Small intestine (tissue), 7 donors: ENCODE measurements at regions not wholly inside any gene's neighbourhood (a gene's known extent, or its start where the extent isn't known, plus 50 kb on each side); places are given as distances from the start of the nearest gene placed in this dataset.

Source experiments
- DNase-seq, 2 donors: peaks; one replicate each; pipeline versions ENCODE4 v3.0.0 to v3.0.0-alpha.2; 2013
- FAIRE-seq: peaks from 2 replicates; lab custom pipeline; 2012; peaks lifted over from hg19 to GRCh38; lab: Jason Lieb, UNC
- H3K27ac ChIP-seq, 3 donors: one replicate each; pipeline ENCODE4 v1.5.1; 2013; ENCODE audit warnings: low read length in 2 of 3, mild to moderate bottlenecking in 2 of 3, control low read depth in 1 of 3, inconsistent platforms in 1 of 3, low read depth in 1 of 3, moderate library complexity in 1 of 3
- H3K27me3 ChIP-seq, 3 donors: one replicate each; pipeline ENCODE4 v1.6.1; 2013; ENCODE audit warnings: low read length in 3 of 3, inconsistent platforms in 1 of 3; ENCODE audit not compliant: control insufficient read depth in 3 of 3, insufficient read depth in 3 of 3
- H3K36me3 ChIP-seq, 3 donors: one replicate each; pipeline ENCODE4 v1.6.1; 2013; ENCODE audit warnings: low read length in 3 of 3, inconsistent platforms in 1 of 3, low read depth in 1 of 3, mild to moderate bottlenecking in 1 of 3, moderate library complexity in 1 of 3; ENCODE audit not compliant: control insufficient read depth in 3 of 3, insufficient read depth in 2 of 3
- H3K4me1 ChIP-seq, 3 donors: one replicate each; pipeline ENCODE4 v1.6.1; 2013; ENCODE audit warnings: low read length in 2 of 3, inconsistent platforms in 1 of 3, low read depth in 1 of 3, mild to moderate bottlenecking in 1 of 3, moderate library complexity in 1 of 3; ENCODE audit not compliant: control insufficient read depth in 3 of 3, insufficient read depth in 2 of 3
- H3K4me3 ChIP-seq, 3 donors: one replicate each; pipeline ENCODE4 v1.5.1; 2013; ENCODE audit warnings: low read length in 3 of 3, control low read depth in 1 of 3, inconsistent platforms in 1 of 3, low read depth in 1 of 3, mild to moderate bottlenecking in 1 of 3, moderate library complexity in 1 of 3
- H3K9me3 ChIP-seq, 2 donors: one replicate each; pipeline ENCODE4 v1.6.1; 2013; ENCODE audit warnings: low read depth in 1 of 2, low read length in 1 of 2; ENCODE audit not compliant: control insufficient read depth in 2 of 2, insufficient read depth in 1 of 2
- WGBS, 3 donors: extraction: QIAGEN DNeasy Blood & Tissue Kit; methylation state at CpG; one replicate each; pipeline ENCODE4 v1.1.7; 2013; 5-methylcytosine and 5-hydroxymethylcytosine counted together
- donor health status: healthy with polysubstance abuse.
- donor health status: control.
- donor health status: control.
- donor health status: Bipolar disorder and iron deficiency.
- donor health status: healthy.

- WGBS, 3 donors = 51 to 64% (median 61%) methylated on average over 2 of the region's 2 CpGs
- H3K4me3 ChIP-seq = no peak overlapping the region
- no peaks in the 10 kb centered on the region for H3K9me3 ChIP-seq
- DNase-seq (no peak), FAIRE-seq (no peak)
- H3K4me1 ChIP-seq = no peaks in the 10 kb centered on the region
- no peaks in the 10 kb centered on the region for H3K36me3 ChIP-seq
- H3K27ac ChIP-seq = no peak overlapping the region
- no peaks in the 10 kb centered on the region for H3K27me3 ChIP-seq
Measured at GRCh38 chr4:158050942-158051341, 121.9 kb downstream of the GASK1B start.

- 68 to 69% (median 69%) methylated on average over 4 of the region's 4 CpGs for WGBS, 3 donors
- no peaks in the 10 kb centered on the region for H3K36me3 ChIP-seq
- no peak for FAIRE-seq
- H3K9me3 ChIP-seq = peaks cover 0 to 4% of the 10 kb centered on the region in 2 donors
- no peaks in the 10 kb centered on the region for H3K4me1 ChIP-seq
- H3K27me3 ChIP-seq = no peaks in the 10 kb centered on the region
- no peak overlapping the region for H3K4me3 ChIP-seq
- no peak overlapping the region for H3K27ac ChIP-seq
- DNase-seq = no peak
Measured at GRCh38 chr4:158046345-158046744, 126.5 kb downstream of the GASK1B start.

DNA sequence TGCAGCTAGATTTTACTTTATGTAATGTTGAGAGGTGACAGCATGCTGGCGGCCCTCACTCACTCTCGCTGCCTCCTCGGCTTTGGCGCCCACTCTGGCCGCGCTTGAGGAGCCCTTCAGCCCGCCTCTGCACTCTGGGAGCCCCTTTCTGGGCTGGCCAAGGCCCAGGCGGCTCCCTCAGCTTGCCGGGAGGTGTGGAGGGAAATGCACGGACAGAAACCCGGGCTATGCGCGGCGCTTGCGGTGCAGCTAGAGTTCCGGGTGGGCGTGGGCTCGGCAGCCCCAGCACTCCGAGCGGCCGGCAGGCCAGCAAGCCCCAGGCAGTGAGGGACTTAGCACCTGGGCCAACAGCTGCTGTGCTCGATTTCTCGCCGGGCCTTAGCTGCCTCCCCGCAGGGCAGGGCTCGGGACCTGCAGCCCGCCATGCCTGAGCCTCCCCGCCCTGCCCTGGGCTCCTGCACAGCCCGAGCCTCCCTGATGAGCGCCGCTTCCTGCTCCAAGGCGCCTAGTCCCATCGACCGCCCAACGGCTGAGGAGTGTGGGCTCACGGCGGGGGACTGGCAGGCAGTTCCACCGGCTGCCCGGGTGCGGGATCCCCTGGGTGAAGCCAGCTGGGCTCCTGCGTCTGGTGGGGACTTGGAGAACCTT is 128.7 kb downstream of the GASK1B start:
- Histone ChIP-seq H3K4me3 (no peak overlapping the region), H3K4me1 (no peaks in the 10 kb centered on the region), H3K9me3 (peaks cover 0 to 4% of the 10 kb centered on the region in 2 donors), H3K27ac (no peak overlapping the region), H3K36me3 (no peaks in the 10 kb centered on the region), H3K27me3 (no peaks in the 10 kb centered on the region)
- DNase-seq = no peak
- WGBS, 3 donors = 94 to 97% (median 96%) methylated on average over 34 to 41 of the region's 41 CpGs
- no peak for FAIRE-seq

DNA sequence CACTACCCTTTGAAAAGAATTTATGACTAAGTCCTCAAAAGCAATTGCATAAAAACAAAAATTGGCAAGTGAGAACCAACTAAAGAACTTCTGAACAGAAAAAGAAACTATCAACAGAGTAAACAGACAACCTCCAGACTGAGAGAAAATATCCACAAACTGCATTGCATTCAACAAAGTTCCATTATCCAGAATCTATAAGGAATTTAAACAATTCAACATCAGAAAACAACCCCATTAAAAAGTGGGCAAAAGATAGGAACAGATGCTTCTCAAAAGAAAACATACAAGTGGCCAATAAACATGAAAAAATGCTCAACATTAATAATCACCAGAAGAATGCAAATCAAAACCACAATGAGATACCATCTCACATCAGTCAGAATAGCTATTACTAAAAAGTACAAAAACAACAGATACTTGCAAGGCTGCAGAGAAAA is 130.2 kb downstream of the GASK1B start:
- Histone ChIP-seq H3K27ac (no peak overlapping the region), H3K4me1 (no peaks in the 10 kb centered on the region), H3K4me3 (no peak overlapping the region), H3K9me3 (peaks cover 0 to 10% of the 10 kb centered on the region in 2 donors), H3K27me3 (no peaks in the 10 kb centered on the region), H3K36me3 (no peaks in the 10 kb centered on the region)
- DNase-seq (no peak), FAIRE-seq (no peak)

- Histone ChIP-seq H3K4me3 (no peak overlapping the region), H3K9me3 (peaks cover 0 to 15% of the 10 kb centered on the region in 2 donors), H3K4me1 (peaks cover 0 to 3% (median 2%) of the 10 kb centered on the region in 3 donors), H3K36me3 (no peaks in the 10 kb centered on the region), H3K27me3 (no peaks in the 10 kb centered on the region), H3K27ac (no peak overlapping the region)
- no peak for DNase-seq
- FAIRE-seq = no peak
Measured at GRCh38 chr4:158038718-158039117, 134.1 kb downstream of the GASK1B start.

DNA sequence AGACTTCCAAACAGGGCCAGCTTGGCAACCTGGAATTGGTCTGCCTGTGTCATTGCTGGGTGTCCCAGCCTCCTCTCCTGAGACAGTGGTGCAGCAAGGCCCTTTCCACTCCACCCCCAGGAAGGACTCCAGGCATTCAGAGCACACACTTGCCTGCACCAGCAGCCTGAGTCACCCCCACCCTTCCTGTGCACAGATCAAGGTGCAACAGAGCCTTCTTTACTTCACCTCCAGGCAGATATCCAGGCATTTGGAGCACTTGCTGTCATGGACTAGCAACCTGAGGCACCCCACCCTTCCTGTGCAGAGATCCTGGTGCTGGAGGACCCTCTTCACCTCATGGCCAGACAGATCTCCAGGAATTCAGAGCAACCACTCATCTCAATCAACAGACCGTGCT is 135.8 kb downstream of the GASK1B start:
- Histone ChIP-seq H3K9me3 (peaks cover 0 to 15% of the 10 kb centered on the region in 2 donors), H3K4me3 (no peak overlapping the region), H3K4me1 (peaks cover 0 to 3% (median 3%) of the 10 kb centered on the region in 3 donors), H3K27me3 (no peaks in the 10 kb centered on the region), H3K27ac (no peak overlapping the region), H3K36me3 (no peaks in the 10 kb centered on the region)
- DNase-seq (peak in 1 of 2 donors; percentile 73), FAIRE-seq (no peak)
- WGBS, 3 donors = 94 to 96% (median 94%) methylated on average over 1 of the region's 1 CpG

DNA sequence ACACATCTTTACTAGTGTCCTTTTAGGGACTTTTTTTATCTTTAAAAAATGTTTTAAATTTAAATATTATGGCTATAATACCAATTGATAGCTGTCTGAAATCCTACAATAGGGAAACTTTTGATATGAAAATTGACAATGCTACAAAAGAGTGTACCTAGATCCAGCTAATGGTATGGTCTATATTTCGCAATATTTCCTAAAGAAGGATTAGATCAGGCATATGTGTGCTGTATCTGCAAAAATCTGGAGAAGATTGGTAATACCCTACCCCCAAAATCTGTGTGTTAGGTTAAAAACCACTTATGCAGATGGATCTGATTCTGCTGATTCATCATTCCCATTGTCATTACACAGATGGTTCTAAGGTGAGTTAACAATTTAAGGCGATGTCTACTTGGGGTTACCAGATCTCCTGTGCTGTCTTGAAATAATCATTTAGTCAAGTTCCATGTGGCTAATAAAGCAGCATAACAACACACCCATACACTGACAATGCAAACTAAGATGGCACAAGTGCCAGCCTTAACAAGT is 137.1 kb downstream of the GASK1B start:
- no peak overlapping the region for H3K4me3 ChIP-seq
- FAIRE-seq = no peak
- 83 to 91% (median 84%) methylated on average over 2 of the region's 2 CpGs for WGBS, 3 donors

GRCh38 chr4:158033416-158034120 is 139.3 kb downstream of the GASK1B start:
- WGBS, 3 donors = 11 to 31% (median 15%) methylated on average over 5 of the region's 5 CpGs
- H3K27ac ChIP-seq = peak overlapping the region in 2 of 3 donors; percentile 32 to 76
- no peak for FAIRE-seq

More for the DNA sequence above, 137.1 kb downstream of the GASK1B start:
- Histone ChIP-seq H3K27ac (no peak overlapping the region), H3K27me3 (no peaks in the 10 kb centered on the region), H3K9me3 (peaks cover 0 to 15% of the 10 kb centered on the region in 2 donors), H3K4me1 (peaks cover 0 to 3% (median 3%) of the 10 kb centered on the region in 3 donors), H3K36me3 (no peaks in the 10 kb centered on the region)
- no peak for DNase-seq

More at GRCh38 chr4:158033416-158034120, 139.3 kb downstream of the GASK1B start:
- Histone ChIP-seq H3K27me3 (no peaks in the 10 kb centered on the region), H3K4me1 (peaks cover 0 to 3% (median 3%) of the 10 kb centered on the region in 3 donors), H3K36me3 (no peaks in the 10 kb centered on the region), H3K9me3 (peaks cover 0 to 15% of the 10 kb centered on the region in 2 donors), H3K4me3 (peak overlapping the region in 2 of 3 donors; percentile 4 to 15)
- DNase-seq = peak; percentile 65 to 69
